ENCODE measurements at regions not wholly inside any gene's neighbourhood (a gene's known extent, or its start where the extent isn't known, plus 50 kb on each side); places are given as distances from the start of the nearest gene placed in this dataset.

DNA sequence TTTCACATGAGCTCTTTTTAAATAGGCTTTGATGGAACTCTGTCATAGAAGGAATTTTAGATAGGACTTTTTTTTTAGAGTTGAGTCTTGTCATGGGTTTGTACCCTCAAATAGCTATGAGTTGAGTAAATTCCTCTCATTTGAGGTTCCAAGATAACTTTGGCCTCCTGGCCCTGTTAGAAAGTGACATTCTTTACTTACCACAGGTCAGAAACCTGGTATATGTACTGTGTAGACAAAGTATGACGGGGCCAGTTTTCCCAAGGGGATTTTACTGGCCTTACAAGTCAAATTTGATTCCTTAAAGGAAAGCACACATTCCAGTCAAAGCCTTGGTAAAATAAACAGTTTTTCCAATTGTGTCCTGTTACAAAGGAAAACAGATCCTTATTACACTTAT, 729.3 kb upstream of the LUZP2 start:
- TF ChIP-seq, protein P1, sequence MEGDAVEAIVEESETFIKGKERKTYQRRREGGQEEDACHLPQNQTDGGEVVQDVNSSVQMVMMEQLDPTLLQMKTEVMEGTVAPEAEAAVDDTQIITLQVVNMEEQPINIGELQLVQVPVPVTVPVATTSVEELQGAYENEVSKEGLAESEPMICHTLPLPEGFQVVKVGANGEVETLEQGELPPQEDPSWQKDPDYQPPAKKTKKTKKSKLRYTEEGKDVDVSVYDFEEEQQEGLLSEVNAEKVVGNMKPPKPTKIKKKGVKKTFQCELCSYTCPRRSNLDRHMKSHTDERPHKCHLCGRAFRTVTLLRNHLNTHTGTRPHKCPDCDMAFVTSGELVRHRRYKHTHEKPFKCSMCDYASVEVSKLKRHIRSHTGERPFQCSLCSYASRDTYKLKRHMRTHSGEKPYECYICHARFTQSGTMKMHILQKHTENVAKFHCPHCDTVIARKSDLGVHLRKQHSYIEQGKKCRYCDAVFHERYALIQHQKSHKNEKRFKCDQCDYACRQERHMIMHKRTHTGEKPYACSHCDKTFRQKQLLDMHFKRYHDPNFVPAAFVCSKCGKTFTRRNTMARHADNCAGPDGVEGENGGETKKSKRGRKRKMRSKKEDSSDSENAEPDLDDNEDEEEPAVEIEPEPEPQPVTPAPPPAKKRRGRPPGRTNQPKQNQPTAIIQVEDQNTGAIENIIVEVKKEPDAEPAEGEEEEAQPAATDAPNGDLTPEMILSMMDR (IDR thresholded peaks at IDR 0.05): no peak
- no peaks in the 10 kb centered on the region for H3K27me3 Mint-ChIP-seq
- no peak overlapping the region for H3K27ac Mint-ChIP-seq
- no peak overlapping the region for H3K4me3 Mint-ChIP-seq
- ChIA-PET POLR2A (no interaction called here), CTCF (no interaction called here)
- no peak for ATAC-seq (ENCODE audit: low read depth)
- intact Hi-C loops (cut with micrococcal nuclease): no loop called here
- H3K9me3 Mint-ChIP-seq: no peaks in the 10 kb centered on the region
- DNase-seq: no peak
- H3K4me1 Mint-ChIP-seq: no peaks in the 10 kb centered on the region
- H3K36me3 Mint-ChIP-seq (ENCODE audit: low read depth): no peaks in the 10 kb centered on the region

DNA sequence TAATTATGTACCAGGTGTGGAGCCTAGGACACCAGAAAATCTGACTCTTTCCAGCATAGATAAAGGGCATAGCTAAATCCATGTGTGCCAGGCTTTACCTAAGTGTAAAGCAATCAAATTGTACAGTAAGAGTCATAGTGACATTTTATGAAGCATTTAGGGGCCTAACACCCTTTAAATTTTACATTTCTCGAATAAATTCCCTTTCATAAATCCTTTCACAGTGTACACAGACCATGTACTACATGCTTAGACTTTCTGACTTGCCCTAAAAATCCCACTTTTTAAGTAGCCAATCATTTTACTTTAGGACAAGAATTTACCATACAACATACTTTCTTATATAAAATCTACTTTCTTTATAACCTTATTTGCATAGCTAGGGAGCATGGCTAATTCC, 727.6 kb upstream of the LUZP2 start:
- CTCF ChIA-PET: no interaction called here
- Mint-ChIP-seq H3K27ac (no peak overlapping the region), H3K4me1 (no peaks in the 10 kb centered on the region), H3K36me3 (ENCODE audit: low read depth) (no peaks in the 10 kb centered on the region), H3K9me3 (no peaks in the 10 kb centered on the region), H3K4me3 (no peak overlapping the region), H3K27me3 (no peaks in the 10 kb centered on the region)
- DNase-seq: no peak
- POLR2A ChIA-PET: no interaction called here
- intact Hi-C loops (cut with micrococcal nuclease): no loop called here
- no peak for ATAC-seq (ENCODE audit: low read depth)
- TF ChIP-seq, protein P1 (IDR thresholded peaks at IDR 0.05): no peak

DNA sequence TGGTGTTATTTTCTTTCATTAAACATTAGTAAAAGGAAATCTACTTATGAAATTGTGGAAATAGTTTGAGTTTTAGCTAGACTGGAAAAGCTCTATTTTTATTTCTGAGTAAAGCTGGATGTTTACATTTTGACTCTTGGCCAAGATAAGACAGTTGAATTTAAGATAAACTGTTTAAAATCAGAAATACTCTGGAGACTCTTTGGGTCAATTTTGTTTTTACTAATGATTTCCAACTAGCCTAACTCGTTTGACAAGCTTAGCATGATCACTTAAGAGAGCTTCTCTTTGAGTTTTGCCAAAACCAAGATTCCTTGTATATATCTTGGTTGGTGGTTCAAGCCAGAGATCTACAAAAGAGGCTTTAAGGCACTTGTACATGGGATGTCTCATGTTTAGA, 724.8 kb upstream of the LUZP2 start:
- TF ChIP-seq, protein P1 (IDR thresholded peaks at IDR 0.05): no peak
- POLR2A ChIA-PET: no interaction called here

DNA sequence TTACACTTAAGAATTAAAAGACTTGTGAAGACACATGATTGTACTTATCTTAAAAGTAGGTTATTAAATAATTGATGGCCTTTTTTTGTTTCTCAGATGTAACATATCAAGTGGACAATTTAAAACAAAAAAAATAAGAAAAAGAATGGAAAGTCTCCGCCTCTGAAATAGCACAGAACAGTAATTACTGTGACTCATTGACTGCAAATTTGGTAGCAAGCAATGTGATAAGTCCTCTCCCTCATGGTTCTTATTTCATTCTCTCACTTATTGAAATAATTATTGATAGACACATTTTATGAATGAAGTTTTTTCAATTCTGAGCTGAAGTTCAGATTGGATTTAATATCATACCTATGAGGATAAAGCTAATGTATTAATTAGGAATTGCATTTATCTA, 717.9 kb upstream of the LUZP2 start:
- Mint-ChIP-seq H3K27me3 (no peaks in the 10 kb centered on the region), H3K27ac (no peak overlapping the region), H3K36me3 (ENCODE audit: low read depth) (no peaks in the 10 kb centered on the region), H3K4me3 (no peak overlapping the region), H3K9me3 (peaks cover 3% of the 10 kb centered on the region), H3K4me1 (no peaks in the 10 kb centered on the region)
- POLR2A ChIA-PET: no interaction called here
- CTCF ChIA-PET: no interaction called here
- intact Hi-C loops (cut with micrococcal nuclease): no loop called here
- DNase-seq (no peak), ATAC-seq (ENCODE audit: low read depth) (no peak)
- TF ChIP-seq, protein P1 (IDR thresholded peaks at IDR 0.05): no peak

More for the DNA sequence above, 724.8 kb upstream of the LUZP2 start:
- no peak overlapping the region for H3K27ac Mint-ChIP-seq
- intact Hi-C loops (cut with micrococcal nuclease): no loop called here
- ATAC-seq (ENCODE audit: low read depth) (no peak), DNase-seq (no peak)
- no peak overlapping the region for H3K4me3 Mint-ChIP-seq
- no peaks in the 10 kb centered on the region for H3K27me3 Mint-ChIP-seq
- no peaks in the 10 kb centered on the region for H3K9me3 Mint-ChIP-seq
- H3K36me3 Mint-ChIP-seq (ENCODE audit: low read depth): no peaks in the 10 kb centered on the region
- CTCF ChIA-PET: no interaction called here
- no peaks in the 10 kb centered on the region for H3K4me1 Mint-ChIP-seq

DNA sequence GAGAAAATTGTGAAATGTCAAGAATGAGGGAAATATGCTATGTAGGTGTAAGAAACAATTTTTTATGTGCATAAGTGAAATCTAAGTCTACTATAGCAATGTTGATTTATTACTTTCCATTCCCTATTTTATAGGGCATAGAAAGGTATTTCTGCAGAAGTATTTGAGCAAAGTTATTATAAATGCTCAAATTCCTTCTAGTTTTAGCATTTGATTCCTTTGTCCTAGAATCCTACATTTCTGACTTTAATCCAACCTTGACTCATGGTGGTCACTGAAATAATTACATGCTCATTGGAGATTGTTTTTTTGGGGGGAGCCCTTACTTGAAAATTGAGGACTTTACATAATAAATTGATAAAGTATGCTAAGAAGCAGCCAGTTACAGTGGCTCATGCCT, 716.6 kb upstream of the LUZP2 start:
- Mint-ChIP-seq H3K9me3 (peaks cover 3% of the 10 kb centered on the region), H3K27me3 (no peaks in the 10 kb centered on the region), H3K4me1 (no peaks in the 10 kb centered on the region), H3K4me3 (no peak overlapping the region), H3K27ac (no peak overlapping the region), H3K36me3 (ENCODE audit: low read depth) (no peaks in the 10 kb centered on the region)
- POLR2A ChIA-PET: no interaction called here
- DNase-seq: no peak
- TF ChIP-seq, protein P1 (IDR thresholded peaks at IDR 0.05): no peak
- intact Hi-C loops (cut with micrococcal nuclease): no loop called here
- CTCF ChIA-PET: no interaction called here
- no peak for ATAC-seq (ENCODE audit: low read depth)
